ENCODE measurements at regions not wholly inside any gene's neighbourhood (a gene's known extent, or its start where the extent isn't known, plus 50 kb on each side); places are given as distances from the start of the nearest gene placed in this dataset.
A peak's percentile ranks its signal among the peaks of the same experiment; 100 is the strongest.

DNA sequence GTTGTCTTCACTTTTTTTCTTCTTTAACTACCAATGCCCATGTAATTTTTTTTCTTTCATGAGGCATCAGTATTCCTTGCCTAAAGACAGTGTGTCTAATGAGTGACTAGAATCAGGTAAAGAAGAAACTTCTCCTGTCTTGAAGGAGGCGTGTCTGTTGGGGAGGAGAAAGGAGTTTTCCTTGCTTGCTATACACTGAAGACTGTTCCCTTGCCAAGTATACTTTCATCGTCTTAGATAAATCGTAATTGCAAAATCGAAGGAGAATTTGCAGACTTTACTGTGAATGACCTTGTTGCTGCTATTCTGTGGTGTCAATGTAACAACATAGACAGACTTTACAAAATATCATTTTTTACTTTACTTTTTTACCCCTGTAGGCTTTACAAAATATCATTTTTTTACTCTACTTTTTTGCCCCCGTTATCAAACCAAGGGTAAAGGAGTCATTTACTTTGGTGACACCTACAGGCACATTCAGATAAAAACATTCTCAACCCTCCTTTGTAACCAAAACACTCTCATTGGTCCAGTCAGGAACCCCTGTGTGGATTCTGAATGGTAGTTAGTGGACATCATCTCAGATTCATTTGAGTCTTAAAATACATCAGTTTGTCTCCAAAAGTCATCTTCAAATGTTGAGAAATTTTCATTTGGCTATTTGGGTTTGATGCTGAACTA, 232.4 kb downstream of the AHR start:
- H3K9me3 Mint-ChIP-seq: peaks cover 0 to 3% (median 0%) of the 10 kb centered on the region in 7 donors
- Histone ChIP-seq H3K27me3 (ENCODE audit: control insufficient read depth in 2 of 2, insufficient read depth in 2 of 2, low read length in 2 of 2) (no peaks in the 10 kb centered on the region), H3K4me2 (replicated peaks; ENCODE audit: extremely low read depth, low read length, poor library complexity, severe bottlenecking) (no peak overlapping the region), H3K9me3 (replicated peaks in 1 of 2; ENCODE audit: control insufficient read depth in 1 of 2, insufficient read depth in 1 of 2, low read length in 2 of 2) (no peaks in the 10 kb centered on the region), H4K20me1 (ENCODE audit: insufficient read depth, low read length) (no peaks in the 10 kb centered on the region), H3K27ac (ENCODE audit: low read depth in 1 of 2, low read length in 2 of 2) (no peak overlapping the region), H3K9ac (ENCODE audit: insufficient read depth, low read length, poor library complexity, severe bottlenecking) (no peak overlapping the region), H2AFZ (ENCODE audit: insufficient read depth, low read depth, low read length, poor library complexity, severe bottlenecking) (no peak overlapping the region), H3K36me3 (replicated peaks in 1 of 2; ENCODE audit: control insufficient read depth in 1 of 2, insufficient read depth in 2 of 2, low read length in 2 of 2) (no peaks in the 10 kb centered on the region), H3K4me1 (ENCODE audit: control insufficient read depth in 1 of 2, insufficient read depth in 2 of 2, low read length in 2 of 2) (peaks cover 17 to 25% of the 10 kb centered on the region in 2 donors), H3K79me2 (ENCODE audit: insufficient read depth, low read length) (no peaks in the 10 kb centered on the region), H3K4me3 (replicated peaks in 1 of 3; ENCODE audit: low read depth in 2 of 3, low read length in 3 of 3) (no peak overlapping the region)
- intact Hi-C loops (cut with micrococcal nuclease): loop anchor here in 1 of 2 donors (10.0 kb wide), 1 partner anchor 126 kb away; no protein-coding TSS in a partner anchor
- WGBS (ENCODE audit: insufficient coverage): 90% methylated on average over 2 of the region's 5 CpGs
- H3K27me3 Mint-ChIP-seq (ENCODE audit: low read depth in 3 of 3): no peaks in the 10 kb centered on the region
- no peak for DNase-seq
- H3K36me3 Mint-ChIP-seq: no peaks in the 10 kb centered on the region
- H3K4me3 Mint-ChIP-seq: no peak overlapping the region
- H3K4me1 Mint-ChIP-seq: peaks cover 28% of the 10 kb centered on the region
- TF ChIP-seq, protein P1, sequence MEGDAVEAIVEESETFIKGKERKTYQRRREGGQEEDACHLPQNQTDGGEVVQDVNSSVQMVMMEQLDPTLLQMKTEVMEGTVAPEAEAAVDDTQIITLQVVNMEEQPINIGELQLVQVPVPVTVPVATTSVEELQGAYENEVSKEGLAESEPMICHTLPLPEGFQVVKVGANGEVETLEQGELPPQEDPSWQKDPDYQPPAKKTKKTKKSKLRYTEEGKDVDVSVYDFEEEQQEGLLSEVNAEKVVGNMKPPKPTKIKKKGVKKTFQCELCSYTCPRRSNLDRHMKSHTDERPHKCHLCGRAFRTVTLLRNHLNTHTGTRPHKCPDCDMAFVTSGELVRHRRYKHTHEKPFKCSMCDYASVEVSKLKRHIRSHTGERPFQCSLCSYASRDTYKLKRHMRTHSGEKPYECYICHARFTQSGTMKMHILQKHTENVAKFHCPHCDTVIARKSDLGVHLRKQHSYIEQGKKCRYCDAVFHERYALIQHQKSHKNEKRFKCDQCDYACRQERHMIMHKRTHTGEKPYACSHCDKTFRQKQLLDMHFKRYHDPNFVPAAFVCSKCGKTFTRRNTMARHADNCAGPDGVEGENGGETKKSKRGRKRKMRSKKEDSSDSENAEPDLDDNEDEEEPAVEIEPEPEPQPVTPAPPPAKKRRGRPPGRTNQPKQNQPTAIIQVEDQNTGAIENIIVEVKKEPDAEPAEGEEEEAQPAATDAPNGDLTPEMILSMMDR (IDR thresholded peaks at IDR 0.05): peak; percentile 16
- H3K27ac Mint-ChIP-seq: no peak overlapping the region

DNA sequence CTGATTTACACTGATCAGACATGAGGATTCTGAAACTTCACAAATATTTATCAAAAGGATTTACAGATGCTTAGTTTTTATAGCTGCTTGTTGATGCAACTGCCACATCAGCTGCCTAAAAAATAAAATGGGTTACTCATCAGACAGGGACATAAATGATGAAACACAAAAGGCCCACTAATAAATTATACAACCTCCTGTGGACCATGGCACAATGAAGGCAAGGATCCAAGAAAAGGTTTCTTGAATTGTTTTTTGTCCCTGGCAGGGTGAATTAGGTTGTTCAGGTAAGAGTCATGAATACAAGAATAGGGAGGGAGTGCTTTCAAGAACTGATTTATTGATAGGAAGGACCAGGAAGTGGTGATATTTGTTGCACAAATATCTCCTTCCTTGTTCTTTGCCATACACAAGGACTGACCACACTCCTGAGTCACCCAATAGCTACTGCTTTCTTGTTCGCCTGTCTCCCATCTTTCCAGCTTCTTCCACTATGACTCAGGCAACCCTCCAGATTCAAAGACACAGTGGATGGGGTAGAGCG, 234.5 kb downstream of the AHR start:
- peak overlapping the region in 6 of 7 donors; percentile 7 to 88 (median 49) for H3K27ac Mint-ChIP-seq
- H3K36me3 Mint-ChIP-seq: no peaks in the 10 kb centered on the region
- no peaks in the 10 kb centered on the region for H4K20me1 ChIP-seq (ENCODE audit: insufficient read depth, low read length)
- no peaks in the 10 kb centered on the region for H3K27me3 ChIP-seq (ENCODE audit: control insufficient read depth in 2 of 2, insufficient read depth in 2 of 2, low read length in 2 of 2)
- no peaks in the 10 kb centered on the region for H3K36me3 ChIP-seq (replicated peaks in 1 of 2; ENCODE audit: control insufficient read depth in 1 of 2, insufficient read depth in 2 of 2, low read length in 2 of 2)
- no peaks in the 10 kb centered on the region for H3K9me3 ChIP-seq (replicated peaks in 1 of 2; ENCODE audit: control insufficient read depth in 1 of 2, insufficient read depth in 1 of 2, low read length in 2 of 2)
- peaks cover 17 to 25% of the 10 kb centered on the region in 2 donors for H3K4me1 ChIP-seq (ENCODE audit: control insufficient read depth in 1 of 2, insufficient read depth in 2 of 2, low read length in 2 of 2)
- H2AFZ ChIP-seq (ENCODE audit: insufficient read depth, low read depth, low read length, poor library complexity, severe bottlenecking): no peak overlapping the region
- H3K27me3 Mint-ChIP-seq (ENCODE audit: low read depth in 3 of 3): peaks cover 0 to 2% (median 0%) of the 10 kb centered on the region in 3 donors
- H3K4me3 Mint-ChIP-seq: no peak overlapping the region
- no CpG with 5 or more reads among the region's 2 CpGs for WGBS (ENCODE audit: insufficient coverage)
- peak; percentile 63 to 73 (median 64) for DNase-seq
- H3K79me2 ChIP-seq (ENCODE audit: insufficient read depth, low read length): no peaks in the 10 kb centered on the region
- peaks cover 23% of the 10 kb centered on the region for H3K4me1 Mint-ChIP-seq
- H3K4me3 ChIP-seq (replicated peaks in 1 of 3; ENCODE audit: low read depth in 2 of 3, low read length in 3 of 3): no peak overlapping the region
- TF ChIP-seq, protein P1 (IDR thresholded peaks at IDR 0.05): no peak
- no peak overlapping the region for H3K4me2 ChIP-seq (replicated peaks; ENCODE audit: extremely low read depth, low read length, poor library complexity, severe bottlenecking)
- H3K9ac ChIP-seq (ENCODE audit: insufficient read depth, low read length, poor library complexity, severe bottlenecking): no peak overlapping the region
- intact Hi-C loops (cut with micrococcal nuclease): loop anchor here in 1 of 2 donors (10.0 kb wide), 1 partner anchor 128 kb away; no protein-coding TSS in a partner anchor
- peaks cover 0 to 5% (median 0%) of the 10 kb centered on the region in 7 donors for H3K9me3 Mint-ChIP-seq
- peak overlapping the region in 1 of 2 donors; percentile 30 for H3K27ac ChIP-seq (ENCODE audit: low read depth in 1 of 2, low read length in 2 of 2)

Data from CD14-positive monocyte (primary cell).